ENCODE measurements at regions not wholly inside any gene's neighbourhood (a gene's known extent, or its start where the extent isn't known, plus 50 kb on each side); places are given as distances from the start of the nearest gene placed in this dataset.

- no peak overlapping the region for H3K9ac ChIP-seq
- H3K4me1 ChIP-seq: peaks cover 15% of the 10 kb centered on the region
These were observed 252.2 kb upstream of the TBL1XR1 start for GRCh38 chr3:177449360-177450006.

GRCh38 chr3:177451301-177451750 is 254.0 kb upstream of the TBL1XR1 start:
- no peaks in the 10 kb centered on the region for H3K36me3 ChIP-seq (ENCODE audit: control insufficient read depth, insufficient read depth, low read length)
- H2AFZ ChIP-seq: peak overlapping the region; percentile 63
- no peaks in the 10 kb centered on the region for H3K79me2 ChIP-seq
- H3K4me2 ChIP-seq (ENCODE audit: low read length): peak overlapping the region; percentile 19
- peak overlapping the region; percentile 43 for H3K27ac ChIP-seq
- no peak overlapping the region for H3K9ac ChIP-seq
- H3K4me3 ChIP-seq (ENCODE audit: low read depth, low read length): no peak overlapping the region
- peaks cover 15% of the 10 kb centered on the region for H3K4me1 ChIP-seq
- no peaks in the 10 kb centered on the region for H3K9me3 ChIP-seq (ENCODE audit: control insufficient read depth, low read length)
- no peak for TF ChIP-seq CTCF (IDR thresholded peaks at IDR 0.05)
- no peaks in the 10 kb centered on the region for H3K27me3 ChIP-seq (ENCODE audit: control insufficient read depth, insufficient read depth, low read length)

More at GRCh38 chr3:177449360-177450006, 252.2 kb upstream of the TBL1XR1 start:
- H3K9me3 ChIP-seq (ENCODE audit: control insufficient read depth, low read length): no peaks in the 10 kb centered on the region
- H3K4me3 ChIP-seq (ENCODE audit: low read depth, low read length): no peak overlapping the region
- peak overlapping the region; percentile 64 for H2AFZ ChIP-seq
- no peaks in the 10 kb centered on the region for H3K79me2 ChIP-seq
- H3K4me2 ChIP-seq (ENCODE audit: low read length): peak overlapping the region; percentile 5
- H3K27ac ChIP-seq: peak overlapping the region; percentile 42
- no peaks in the 10 kb centered on the region for H3K36me3 ChIP-seq (ENCODE audit: control insufficient read depth, insufficient read depth, low read length)
- H3K27me3 ChIP-seq (ENCODE audit: control insufficient read depth, insufficient read depth, low read length): no peaks in the 10 kb centered on the region
- TF ChIP-seq CTCF (IDR thresholded peaks at IDR 0.05): no peak

GRCh38 chr3:177451864-177452830 is 254.9 kb upstream of the TBL1XR1 start:
- no peaks in the 10 kb centered on the region for H3K79me2 ChIP-seq
- H3K9ac ChIP-seq: no peak overlapping the region

GRCh38 chr3:177452831-177453450 is 255.7 kb upstream of the TBL1XR1 start:
- no peak for TF ChIP-seq CTCF (IDR thresholded peaks at IDR 0.05)
- Histone ChIP-seq H2AFZ (peak overlapping the region; percentile 2), H3K27ac (no peak overlapping the region), H3K4me2 (ENCODE audit: low read length) (no peak overlapping the region), H3K79me2 (no peaks in the 10 kb centered on the region), H3K36me3 (ENCODE audit: control insufficient read depth, insufficient read depth, low read length) (no peaks in the 10 kb centered on the region), H3K9ac (no peak overlapping the region), H3K4me3 (ENCODE audit: low read depth, low read length) (no peak overlapping the region), H3K27me3 (ENCODE audit: control insufficient read depth, insufficient read depth, low read length) (no peaks in the 10 kb centered on the region), H3K4me1 (peaks cover 15% of the 10 kb centered on the region), H3K9me3 (ENCODE audit: control insufficient read depth, low read length) (no peaks in the 10 kb centered on the region)

More at GRCh38 chr3:177451864-177452830, 254.9 kb upstream of the TBL1XR1 start:
- no peak overlapping the region for H3K4me3 ChIP-seq (ENCODE audit: low read depth, low read length)
- no peaks in the 10 kb centered on the region for H3K27me3 ChIP-seq (ENCODE audit: control insufficient read depth, insufficient read depth, low read length)
- no peak for TF ChIP-seq CTCF (IDR thresholded peaks at IDR 0.05)
- no peaks in the 10 kb centered on the region for H3K9me3 ChIP-seq (ENCODE audit: control insufficient read depth, low read length)
- H3K4me2 ChIP-seq (ENCODE audit: low read length): no peak overlapping the region
- peaks cover 15% of the 10 kb centered on the region for H3K4me1 ChIP-seq
- peak overlapping the region; percentile 43 for H3K27ac ChIP-seq
- H2AFZ ChIP-seq: peak overlapping the region; percentile 63
- H3K36me3 ChIP-seq (ENCODE audit: control insufficient read depth, insufficient read depth, low read length): no peaks in the 10 kb centered on the region
